Loucy (cell line): ENCODE measurements at regions not wholly inside any gene's neighbourhood (a gene's known extent, or its start where the extent isn't known, plus 50 kb on each side); places are given as distances from the start of the nearest gene placed in this dataset.

Experiments used
- H2AFZ ChIP-seq: fragments of 200-600 bp; sonication (generic); 2 replicates; pipeline ENCODE4 v1.6.0; 2016; ENCODE audit warnings: antibody characterized with exemption, mild to moderate bottlenecking, low read length, moderate library complexity
- H3F3A ChIP-seq: fragments of 200-600 bp; 2 replicates; pipeline ENCODE4 v1.6.0; 2016; ENCODE audit warnings: antibody characterized with exemption, low read depth, mild to moderate bottlenecking
- H3K27me3 ChIP-seq: fragments of 200-600 bp; sonication (generic); 2 replicates; pipeline ENCODE4 v1.6.1; 2014; ENCODE audit warnings: low read length, mild to moderate bottlenecking; ENCODE audit not compliant: insufficient read depth, poor library complexity, severe bottlenecking
- H3K36me3 ChIP-seq: fragments of 200-600 bp; sonication (generic); 2 replicates; pipeline ENCODE4 v1.6.1; 2016; ENCODE audit warnings: low read length; ENCODE audit not compliant: insufficient read depth
- H3K4me1 ChIP-seq: fragments of 200-600 bp; sonication (generic); 2 replicates; pipeline ENCODE4 v1.5.1; 2014; ENCODE audit warnings: low read length, mild to moderate bottlenecking; ENCODE audit not compliant: insufficient read depth, poor library complexity, severe bottlenecking
- H3K4me2 ChIP-seq: fragments of 200-600 bp; sonication (generic); 2 replicates; pipeline ENCODE4 v1.6.0; 2014; ENCODE audit warnings: antibody characterized with exemption, low read length, low read depth, mild to moderate bottlenecking; ENCODE audit not compliant: poor library complexity, severe bottlenecking
- H3K4me3 ChIP-seq: fragments of 200-600 bp; sonication (generic); 2 replicates; pipeline ENCODE4 v1.5.1; 2014; ENCODE audit warnings: low read length, mild to moderate bottlenecking, mixed read lengths; ENCODE audit not compliant: poor library complexity, severe bottlenecking
- H3K79me2 ChIP-seq: fragments of 200-600 bp; sonication (generic); 2 replicates; pipeline ENCODE4 v1.6.1; 2014; ENCODE audit warnings: low read length; ENCODE audit not compliant: insufficient read depth
- H3K9ac ChIP-seq: fragments of 200-600 bp; sonication (generic); 2 replicates; pipeline ENCODE4 v1.6.0; 2014; ENCODE audit warnings: mild to moderate bottlenecking, low read depth, low read length, moderate library complexity; ENCODE audit not compliant: poor library complexity, severe bottlenecking
- H3K9me2 ChIP-seq: fragments of 200-600 bp; sonication (generic); replicated peaks from 2 replicates; pipeline ENCODE4 v1.6.1; 2016; ENCODE audit warnings: low read depth, low read length, mixed read lengths
- H3K9me3 ChIP-seq: fragments of 200-600 bp; sonication (generic); 2 replicates; pipeline ENCODE4 v1.6.1; 2014; ENCODE audit warnings: mild to moderate bottlenecking, antibody characterized with exemption, low read length, low read depth; ENCODE audit not compliant: insufficient read depth
- H4K20me1 ChIP-seq: fragments of 200-600 bp; sonication (generic); 2 replicates; pipeline ENCODE4 v1.6.0; 2014; ENCODE audit warnings: antibody characterized with exemption, low read length, mild to moderate bottlenecking; ENCODE audit not compliant: insufficient read depth, poor library complexity, severe bottlenecking
- CTCF ChIP-seq: fragments of 200-600 bp; sonication (generic); conservative IDR thresholded peaks from 2 replicates; pipeline ENCODE4 v1.5.1; 2014; ENCODE audit warnings: mild to moderate bottlenecking, antibody characterized with exemption, low read length
- EZH2phosphoT487 ChIP-seq: fragments of 200-600 bp; IDR thresholded peaks from 2 replicates; pipeline ENCODE4 v1.6.1; 2018; ENCODE audit warnings: antibody characterized with exemption, mild to moderate bottlenecking, moderate library complexity, borderline replicate concordance

- TF ChIP-seq CTCF (no peak), EZH2phosphoT487 (no peak)
- Histone ChIP-seq H3K9ac (no peak overlapping the region), H2AFZ (no peak overlapping the region)
These were observed 240.2 kb upstream of the CLEC14A start for GRCh38 chr14:38496092-38496491.

GRCh38 chr14:38490273-38490672 lies 234.4 kb upstream of the CLEC14A start:
- H3K9ac ChIP-seq, result no peak overlapping the region
- H2AFZ ChIP-seq, result no peak overlapping the region
- no peaks in the 10 kb centered on the region for H3K4me1 ChIP-seq
- no peaks in the 10 kb centered on the region for H3K27me3 ChIP-seq
- H3K36me3 ChIP-seq, result no peaks in the 10 kb centered on the region
- H4K20me1 ChIP-seq, result no peaks in the 10 kb centered on the region
- H3K9me3 ChIP-seq, result no peaks in the 10 kb centered on the region
- no peaks in the 10 kb centered on the region for H3K79me2 ChIP-seq
- no peaks in the 10 kb centered on the region for H3K9me2 ChIP-seq
- H3K4me2 ChIP-seq, result no peak overlapping the region
- no peaks in the 10 kb centered on the region for H3F3A ChIP-seq
- H3K4me3 ChIP-seq, result no peak overlapping the region
- TF ChIP-seq EZH2phosphoT487, result no peak
- no peak for TF ChIP-seq CTCF

More at GRCh38 chr14:38496092-38496491, 240.2 kb upstream of the CLEC14A start:
- Histone ChIP-seq H3K36me3 (no peaks in the 10 kb centered on the region), H3K9me3 (no peaks in the 10 kb centered on the region), H3K4me1 (no peaks in the 10 kb centered on the region), H3K27me3 (no peaks in the 10 kb centered on the region), H4K20me1 (no peaks in the 10 kb centered on the region), H3K79me2 (no peaks in the 10 kb centered on the region), H3F3A (no peaks in the 10 kb centered on the region), H3K4me2 (no peak overlapping the region), H3K9me2 (no peaks in the 10 kb centered on the region), H3K4me3 (no peak overlapping the region)

GRCh38 chr14:38485026-38485425 lies 229.1 kb upstream of the CLEC14A start:
- H3K4me1 ChIP-seq, result no peaks in the 10 kb centered on the region
- no peak overlapping the region for H3K9ac ChIP-seq
- no peaks in the 10 kb centered on the region for H3K36me3 ChIP-seq
- H3K27me3 ChIP-seq, result no peaks in the 10 kb centered on the region
- no peaks in the 10 kb centered on the region for H3K79me2 ChIP-seq
- no peak overlapping the region for H3K4me2 ChIP-seq
- no peaks in the 10 kb centered on the region for H3K9me3 ChIP-seq
- no peak overlapping the region for H3K4me3 ChIP-seq
- TF ChIP-seq EZH2phosphoT487 (no peak), CTCF (no peak)
- no peaks in the 10 kb centered on the region for H3K9me2 ChIP-seq
- H3F3A ChIP-seq, result no peaks in the 10 kb centered on the region
- no peak overlapping the region for H2AFZ ChIP-seq
- H4K20me1 ChIP-seq, result no peaks in the 10 kb centered on the region
